PC-9 (cell line): ENCODE measurements at regions not wholly inside any gene's neighbourhood (a gene's known extent, or its start where the extent isn't known, plus 50 kb on each side); places are given as distances from the start of the nearest gene placed in this dataset.

Experiments used
- BruUV-seq: library from RNA; stranded (reverse); fragments of 400-500 nt; replicated peaks from 2 replicates; lab custom pipeline; 2021; lab: Mats Ljungman, UMichigan
- CTCF ChIA-PET: fragments of 300-600 bp; sonication (Branson Sonifier 250); formaldehyde crosslinking; loops from one replicate; lab custom pipeline; 2022; ENCODE audit warnings: antibody characterized with exemption; lab: Charles Lee
- POLR2A ChIA-PET: fragments of 300-600 bp; sonication (Branson Sonifier 250); formaldehyde crosslinking; loops from one replicate; lab custom pipeline; 2022; ENCODE audit warnings: antibody characterized with exemption; ENCODE audit not compliant: unreplicated experiment; lab: Charles Lee
- DNase-seq, 2 experiments: peaks; one replicate each; pipeline versions ENCODE4 v3.0.0 to v3.0.0-alpha.2; 2015 to 2022; ENCODE audit warnings: mixed read lengths in 1 of 2
- H2AFZ ChIP-seq: fragments of 200-600 bp; sonication (generic); 2 replicates; pipeline ENCODE4 v1.8.1; 2017; ENCODE audit warnings: antibody characterized with exemption
- H3F3A ChIP-seq: fragments of 200-600 bp; sonication (generic); 2 replicates; pipeline ENCODE4 v1.8.1; 2017; ENCODE audit warnings: antibody characterized with exemption, mild to moderate bottlenecking, low read depth; ENCODE audit not compliant: insufficient read depth
- H3K27ac ChIP-seq: fragments of 200-600 bp; sonication (generic); 2 replicates; pipeline ENCODE4 v1.6.1; 2016; ENCODE audit warnings: mixed run types
- H3K27me3 ChIP-seq: fragments of 200-600 bp; sonication (generic); 2 replicates; pipeline ENCODE4 v1.6.1; 2016; ENCODE audit warnings: low read depth, mixed run types; ENCODE audit not compliant: insufficient read depth
- H3K36me3 ChIP-seq: fragments of 200-600 bp; sonication (generic); 2 replicates; pipeline ENCODE4 v1.6.1; 2016; ENCODE audit warnings: low read depth, mixed run types
- H3K4me1 ChIP-seq: fragments of 200-600 bp; sonication (generic); replicated peaks from 2 replicates; pipeline ENCODE4 v1.6.1; 2016; ENCODE audit warnings: mixed run types; ENCODE audit not compliant: insufficient read depth
- H3K4me2 ChIP-seq: fragments of 200-600 bp; sonication (generic); 2 replicates; pipeline ENCODE4 v1.6.1; 2017; ENCODE audit warnings: mixed run types
- H3K4me3 ChIP-seq: fragments of 200-600 bp; sonication (generic); 2 replicates; pipeline ENCODE4 v1.6.1; 2016; ENCODE audit warnings: mixed run types
- H3K79me2 ChIP-seq: fragments of 200-600 bp; sonication (generic); 2 replicates; pipeline ENCODE4 v1.6.1; 2017; ENCODE audit warnings: low read depth, mixed run types
- H3K9me2 ChIP-seq: fragments of 200-600 bp; sonication (generic); 2 replicates; pipeline ENCODE4 v1.8.1; 2017; ENCODE audit warnings: mild to moderate bottlenecking; ENCODE audit not compliant: insufficient read depth
- H3K9me3 ChIP-seq: fragments of 200-600 bp; sonication (generic); 2 replicates; pipeline ENCODE4 v1.8.1; 2016; ENCODE audit warnings: low read depth; ENCODE audit not compliant: insufficient read depth
- H4K20me1 ChIP-seq: fragments of 200-600 bp; sonication (generic); 2 replicates; pipeline ENCODE4 v1.8.1; 2017; ENCODE audit not compliant: insufficient read depth
- CTCF ChIP-seq: fragments of 200-600 bp; sonication (generic); conservative IDR thresholded peaks from 2 replicates; pipeline ENCODE4 v1.6.1; 2017; ENCODE audit warnings: mixed run types, antibody characterized with exemption, mild to moderate bottlenecking, moderate library complexity
- EZH2 ChIP-seq: fragments of 200-600 bp; sonication (generic); IDR thresholded peaks from 2 replicates; pipeline ENCODE4 v1.8.0; 2017; ENCODE audit warnings: antibody characterized with exemption, low read depth
- intact Hi-C: fragments of 100-400 bp; cut with micrococcal nuclease; formaldehyde crosslinking; loops from one replicate; pipeline ENCODE4 v1.10.0; 2022; ENCODE audit not compliant: unreplicated experiment

- intact Hi-C loops, result loop anchor here (5.0 kb wide), 2 partner anchors 143 to 547 kb away; no protein-coding TSS in a partner anchor
- DNase-seq, result peak in 1 of 2 experiments; percentile 44
- H3K4me2 ChIP-seq, result peak overlapping the region; percentile 70
These were observed 101.1 kb upstream of the JUN start for GRCh38 chr1:58884706-58885661.

GRCh38 chr1:58885998-58886397 is 102.2 kb upstream of the JUN start:
- Histone ChIP-seq H3K9me3 (no peaks in the 10 kb centered on the region; the same call in 1 of the 2 replicates), H3K27ac (peak overlapping the region; percentile 99), H3K4me3 (no peak overlapping the region), H4K20me1 (no peaks in the 10 kb centered on the region), H3K9me2 (no peaks in the 10 kb centered on the region), H3K4me1 (peaks cover 60% of the 10 kb centered on the region), H3K79me2 (peaks cover 6% of the 10 kb centered on the region), H3K27me3 (no peaks in the 10 kb centered on the region), H3K36me3 (no peaks in the 10 kb centered on the region), H3F3A (peaks cover 42% of the 10 kb centered on the region), H3K4me2 (no peak overlapping the region), H2AFZ (no peak overlapping the region)
- no TSS peak for BruUV-seq
- intact Hi-C loops, result no loop called here
- CTCF ChIA-PET, result interaction anchor here (0.6 kb wide), 1 partner anchor 71 kb away, joined by 3 read pairs; no protein-coding TSS in a partner anchor
- no peak for TF ChIP-seq EZH2
- TF ChIP-seq CTCF, result no peak
- DNase-seq, result peak in 1 of 2 experiments; percentile 13
- POLR2A ChIA-PET, result no interaction called here

More at GRCh38 chr1:58884706-58885661, 101.1 kb upstream of the JUN start:
- H3K79me2 ChIP-seq, result peaks cover 6% of the 10 kb centered on the region
- H3K9me2 ChIP-seq, result no peaks in the 10 kb centered on the region
- no peak overlapping the region for H2AFZ ChIP-seq
- BruUV-seq, result no TSS peak
- no peaks in the 10 kb centered on the region for H3K27me3 ChIP-seq
- POLR2A ChIA-PET, result interaction anchor here (0.6 kb wide), 1 partner anchor 58 kb away, joined by 6 read pairs; no protein-coding TSS in a partner anchor
- CTCF ChIA-PET, result no interaction called here
- peak overlapping the region; percentile 99 for H3K27ac ChIP-seq
- H3F3A ChIP-seq, result peaks cover 47% of the 10 kb centered on the region
- H3K4me3 ChIP-seq, result no peak overlapping the region
- H4K20me1 ChIP-seq, result no peaks in the 10 kb centered on the region
- peaks cover 68% of the 10 kb centered on the region for H3K4me1 ChIP-seq
- no peaks in the 10 kb centered on the region for H3K36me3 ChIP-seq
- TF ChIP-seq CTCF (no peak), EZH2 (no peak)
- no peaks in the 10 kb centered on the region for H3K9me3 ChIP-seq

- BruUV-seq, result no TSS peak
- Histone ChIP-seq H3K9me2 (no peaks in the 10 kb centered on the region), H3K4me1 (peaks cover 56% of the 10 kb centered on the region), H3K36me3 (no peaks in the 10 kb centered on the region), H3K4me3 (no peak overlapping the region), H2AFZ (no peak overlapping the region), H4K20me1 (no peaks in the 10 kb centered on the region), H3K27me3 (no peaks in the 10 kb centered on the region), H3F3A (peaks cover 39% of the 10 kb centered on the region), H3K4me2 (no peak overlapping the region), H3K27ac (no peak overlapping the region), H3K79me2 (peaks cover 6% of the 10 kb centered on the region), H3K9me3 (no peaks in the 10 kb centered on the region; the same call in 1 of the 2 replicates)
- intact Hi-C loops, result no loop called here
- CTCF ChIA-PET, result interaction anchor here (0.6 kb wide), 1 partner anchor 72 kb away, joined by 3 read pairs; no protein-coding TSS in a partner anchor
- peak in 1 of 2 experiments; percentile 6 for DNase-seq
- TF ChIP-seq EZH2 (no peak), CTCF (no peak)
- POLR2A ChIA-PET, result no interaction called here
These were observed 102.8 kb upstream of the JUN start for GRCh38 chr1:58886611-58887010.
